PC-3 (cell line): ENCODE measurements at regions not wholly inside any gene's neighbourhood (a gene's known extent, or its start where the extent isn't known, plus 50 kb on each side); places are given as distances from the start of the nearest gene placed in this dataset.

ENCODE experiments used
- ATAC-seq: fragments of 200-7000 bp; cut with Tn5 transposase; 2 replicates; pipeline ENCODE4 v1.9.1; 2020; ENCODE audit warnings: mild to moderate bottlenecking, moderate library complexity
- BruUV-seq: library from RNA; stranded (reverse); fragments of 400-500 nt; replicated peaks from 2 replicates; lab custom pipeline; 2021; lab: Mats Ljungman, UMichigan
- CTCF ChIA-PET: fragments of 300-600 bp; sonication (Branson Sonifier 250); formaldehyde crosslinking; loops from one replicate; lab custom pipeline; 2022; ENCODE audit warnings: antibody characterized with exemption; lab: Charles Lee
- POLR2A ChIA-PET: fragments of 300-600 bp; sonication (Branson Sonifier 250); formaldehyde crosslinking; loops from one replicate; lab custom pipeline; 2022; ENCODE audit warnings: antibody characterized with exemption; ENCODE audit not compliant: unreplicated experiment; lab: Charles Lee
- DNase-seq: peaks from one replicate; pipeline ENCODE4 v3.0.0-alpha.2; 2015
- H2AFZ ChIP-seq: fragments of 300-600 bp; sonication (generic); 2 replicates; pipeline ENCODE4 v1.6.0; 2016; ENCODE audit warnings: antibody characterized with exemption, low read length
- H3F3A ChIP-seq: fragments of 300-600 bp; sonication (generic); one replicate; pipeline ENCODE4 v1.6.0; 2017; ENCODE audit warnings: antibody characterized with exemption, low read length, control low read depth, mild to moderate bottlenecking; ENCODE audit not compliant: unreplicated experiment
- H3K27ac ChIP-seq: fragments of 300-600 bp; sonication (generic); 2 replicates; pipeline ENCODE4 v1.5.1; 2016; ENCODE audit warnings: mild to moderate bottlenecking, low read length
- H3K27me3 ChIP-seq: fragments of 300-600 bp; sonication (generic); 2 replicates; pipeline ENCODE4 v1.6.1; 2016; ENCODE audit warnings: low read length, mixed read lengths
- H3K36me3 ChIP-seq: fragments of 300-600 bp; sonication (generic); 2 replicates; pipeline ENCODE4 v1.6.1; 2016; ENCODE audit warnings: low read depth, mixed run types, low read length, mixed read lengths
- H3K4me1 ChIP-seq: fragments of 300-600 bp; sonication (generic); 2 replicates; pipeline ENCODE4 v1.5.1; 2016; ENCODE audit warnings: low read length; ENCODE audit not compliant: insufficient read depth
- H3K4me2 ChIP-seq: fragments of 300-600 bp; sonication (generic); 2 replicates; pipeline ENCODE4 v1.6.0; 2016; ENCODE audit warnings: low read length
- H3K4me3 ChIP-seq: fragments of 300-600 bp; sonication (generic); 2 replicates; pipeline ENCODE4 v1.5.1; 2016; ENCODE audit warnings: mild to moderate bottlenecking, low read length, mixed read lengths
- H3K79me2 ChIP-seq: fragments of 300-600 bp; sonication (generic); 2 replicates; pipeline ENCODE4 v1.6.1; 2017; ENCODE audit warnings: low read length, mixed read lengths
- H3K9ac ChIP-seq: fragments of 300-600 bp; sonication (generic); 2 replicates; pipeline ENCODE4 v1.6.0; 2016; ENCODE audit warnings: mild to moderate bottlenecking, low read length
- H3K9me2 ChIP-seq: fragments of 300-600 bp; sonication (generic); replicated peaks from 2 replicates; pipeline ENCODE4 v1.6.1; 2016; ENCODE audit warnings: mixed run types, low read length, mixed read lengths
- H3K9me3 ChIP-seq: fragments of 300-600 bp; sonication (generic); 2 replicates; pipeline ENCODE4 v1.6.1; 2016; ENCODE audit warnings: low read length, mixed read lengths
- H4K20me1 ChIP-seq: fragments of 300-600 bp; sonication (generic); 2 replicates; pipeline ENCODE4 v1.6.1; 2016; ENCODE audit warnings: low read length, mixed read lengths
- CTCF ChIP-seq: fragments of 300-600 bp; sonication (generic); conservative IDR thresholded peaks from 2 replicates; pipeline ENCODE4 v1.5.1; 2017; ENCODE audit warnings: antibody characterized with exemption, low read depth, mild to moderate bottlenecking, low read length
- EZH2 ChIP-seq: fragments of 300-600 bp; sonication (generic); IDR thresholded peaks from one replicate; pipeline ENCODE4 v1.6.1; 2017; ENCODE audit warnings: antibody characterized with exemption, mild to moderate bottlenecking, low read length; ENCODE audit not compliant: unreplicated experiment
- EZH2phosphoT487 ChIP-seq: fragments of 300-600 bp; sonication (generic); IDR thresholded peaks from 2 replicates; pipeline ENCODE4 v1.6.1; 2018; ENCODE audit warnings: mild to moderate bottlenecking, antibody characterized with exemption, low read length, borderline replicate concordance
- intact Hi-C: fragments of 100-400 bp; cut with micrococcal nuclease; formaldehyde crosslinking; loops from 2 replicates; pipeline ENCODE4 v1.9.0; 2023

- peaks cover 10% of the 10 kb centered on the region for H3K4me1 ChIP-seq
- ATAC-seq (no peak), DNase-seq (no peak)
- no peaks in the 10 kb centered on the region for H3F3A ChIP-seq
- intact Hi-C loops, result no loop called here
- H4K20me1 ChIP-seq, result no peaks in the 10 kb centered on the region
- no peak overlapping the region for H3K4me2 ChIP-seq
- POLR2A ChIA-PET, result no interaction called here
- H3K27ac ChIP-seq, result no peak overlapping the region
- H3K36me3 ChIP-seq, result no peaks in the 10 kb centered on the region
- H3K27me3 ChIP-seq, result no peaks in the 10 kb centered on the region
- no peaks in the 10 kb centered on the region for H3K79me2 ChIP-seq
- H3K9me2 ChIP-seq, result no peaks in the 10 kb centered on the region
- CTCF ChIA-PET, result no interaction called here
- no peak for TF ChIP-seq EZH2phosphoT487
- no peak for TF ChIP-seq CTCF
- TF ChIP-seq EZH2, result no peak
- H2AFZ ChIP-seq, result no peak overlapping the region
- no peaks in the 10 kb centered on the region for H3K9me3 ChIP-seq
- no peak overlapping the region for H3K9ac ChIP-seq
- no peak overlapping the region for H3K4me3 ChIP-seq
- no TSS peak for BruUV-seq
Measured at GRCh38 chr1:234701737-234702341, 91.9 kb upstream of the IRF2BP2 start.

- Histone ChIP-seq H3K36me3 (no peaks in the 10 kb centered on the region), H4K20me1 (no peaks in the 10 kb centered on the region), H2AFZ (no peak overlapping the region), H3K9me2 (no peaks in the 10 kb centered on the region), H3F3A (no peaks in the 10 kb centered on the region), H3K9ac (no peak overlapping the region), H3K79me2 (no peaks in the 10 kb centered on the region), H3K27me3 (no peaks in the 10 kb centered on the region), H3K27ac (no peak overlapping the region), H3K4me1 (peaks cover under 1% of the 10 kb centered on the region; the same call in 1 of the 2 replicates), H3K9me3 (no peaks in the 10 kb centered on the region), H3K4me3 (no peak overlapping the region), H3K4me2 (no peak overlapping the region)
- no TSS peak for BruUV-seq
- ChIA-PET CTCF (no interaction called here), POLR2A (interaction anchor here (0.6 kb wide), 1 partner anchor 96 kb away, joined by 4 read pairs; no protein-coding TSS in a partner anchor)
- intact Hi-C loops, result loop anchor here (10.0 kb wide), 1 partner anchor 85 kb away; the partner anchor contains the start of gene IRF2BP2
- DNase-seq (no peak), ATAC-seq (no peak)
- no peak for TF ChIP-seq CTCF
- no peak for TF ChIP-seq EZH2phosphoT487
- TF ChIP-seq EZH2, result no peak
Measured at GRCh38 chr1:234699795-234700665, 90.1 kb upstream of the IRF2BP2 start.
